Activated T-cell treated with anti-CD3 and anti-CD28 coated beads, Interleukin-2, amount 50 U/mL, for 4 hours (primary cell): ENCODE measurements at regions not wholly inside any gene's neighbourhood (a gene's known extent, or its start where the extent isn't known, plus 50 kb on each side); places are given as distances from the start of the nearest gene placed in this dataset.

Experiments used
- ATAC-seq, 2 donors: fragments of 200-7000 bp; cut with Tn5 transposase; one replicate each; pipeline ENCODE4 v1.10.0; 2021
- DNase-seq: peaks from one replicate; pipeline ENCODE4 v3.0.0-alpha.2; 2020
- H3K27me3 Mint-ChIP-seq: one replicate; pipeline ENCODE4 v1.8.0; 2021; ENCODE audit warnings: low read depth, mixed read lengths
- H3K36me3 Mint-ChIP-seq: one replicate; pipeline ENCODE4 v1.8.0; 2022; ENCODE audit warnings: mixed read lengths; ENCODE audit not compliant: insufficient read depth
- H3K4me1 Mint-ChIP-seq: one replicate; pipeline ENCODE4 v1.8.0; 2021; ENCODE audit warnings: low read depth, mixed read lengths
- H3K4me3 Mint-ChIP-seq: one replicate; pipeline ENCODE4 v1.8.0; 2021; ENCODE audit warnings: mild to moderate bottlenecking, moderate library complexity, mixed read lengths
- H3K9me3 Mint-ChIP-seq: one replicate; pipeline ENCODE4 v1.8.0; 2021; ENCODE audit warnings: mixed read lengths

GRCh38 chr13:76470991-76471390 is 415.2 kb downstream of the KCTD12 start:
- Mint-ChIP-seq H3K27me3 (peaks cover 6% of the 10 kb centered on the region), H3K36me3 (no peaks in the 10 kb centered on the region), H3K9me3 (no peaks in the 10 kb centered on the region), H3K4me1 (no peaks in the 10 kb centered on the region), H3K4me3 (no peak overlapping the region)
- DNase-seq (no peak), ATAC-seq (no peak)

- Mint-ChIP-seq H3K27me3 (peaks cover 2% of the 10 kb centered on the region), H3K9me3 (no peaks in the 10 kb centered on the region), H3K4me3 (no peak overlapping the region), H3K4me1 (no peaks in the 10 kb centered on the region), H3K36me3 (no peaks in the 10 kb centered on the region)
- ATAC-seq (no peak), DNase-seq (no peak)
Measured at GRCh38 chr13:76466043-76466442, 420.2 kb downstream of the KCTD12 start.

DNA sequence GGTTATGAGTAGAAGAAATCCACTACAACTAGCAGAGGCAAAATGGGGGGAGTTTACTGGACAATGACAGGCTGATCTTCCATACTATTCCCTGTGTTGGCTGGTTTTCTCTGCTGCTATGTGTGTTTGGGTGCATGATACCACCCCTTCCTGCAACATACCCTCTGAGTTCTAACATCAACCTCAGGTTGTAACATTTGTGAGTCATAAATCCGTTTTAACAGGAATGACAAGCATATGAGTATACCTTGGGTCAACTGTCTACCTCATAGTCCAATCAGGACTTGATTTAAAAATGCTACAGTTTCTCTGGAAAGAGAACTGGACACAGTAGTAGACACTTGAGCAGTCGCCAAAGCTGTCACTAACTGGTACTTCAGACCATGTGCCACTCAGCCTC is 422.9 kb downstream of the KCTD12 start:
- DNase-seq (no peak), ATAC-seq (no peak)
- H3K9me3 Mint-ChIP-seq, result no peaks in the 10 kb centered on the region
- no peaks in the 10 kb centered on the region for H3K27me3 Mint-ChIP-seq
- no peak overlapping the region for H3K4me3 Mint-ChIP-seq
- no peaks in the 10 kb centered on the region for H3K4me1 Mint-ChIP-seq
- no peaks in the 10 kb centered on the region for H3K36me3 Mint-ChIP-seq

DNA sequence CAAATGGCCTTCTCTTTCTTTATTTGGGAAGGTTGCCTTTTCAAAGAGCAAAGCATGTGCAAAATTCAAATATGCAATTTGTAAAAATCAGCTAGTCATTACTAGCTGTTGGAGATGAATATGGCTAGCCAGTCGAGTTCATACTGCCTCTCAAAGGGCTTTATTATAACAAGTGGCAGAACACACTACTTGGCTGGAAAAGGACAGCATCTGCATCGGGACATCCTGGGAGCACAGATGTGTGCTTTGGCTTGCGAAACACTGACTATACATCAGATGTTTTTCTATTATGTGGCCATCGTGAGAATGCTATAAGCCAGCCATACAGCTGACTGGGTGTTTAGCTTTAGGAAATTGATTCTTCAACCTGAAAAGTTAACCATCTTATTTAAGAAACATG is 424.2 kb downstream of the KCTD12 start:
- DNase-seq (no peak), ATAC-seq (no peak)
- H3K9me3 Mint-ChIP-seq, result no peaks in the 10 kb centered on the region
- H3K36me3 Mint-ChIP-seq, result no peaks in the 10 kb centered on the region
- no peaks in the 10 kb centered on the region for H3K27me3 Mint-ChIP-seq
- H3K4me3 Mint-ChIP-seq, result no peak overlapping the region
- no peaks in the 10 kb centered on the region for H3K4me1 Mint-ChIP-seq

- H3K4me3 Mint-ChIP-seq, result no peak overlapping the region
- no peaks in the 10 kb centered on the region for H3K36me3 Mint-ChIP-seq
- ATAC-seq (no peak), DNase-seq (no peak)
- no peaks in the 10 kb centered on the region for H3K4me1 Mint-ChIP-seq
- no peaks in the 10 kb centered on the region for H3K27me3 Mint-ChIP-seq
- no peaks in the 10 kb centered on the region for H3K9me3 Mint-ChIP-seq
Measured at GRCh38 chr13:76461484-76461883, 424.7 kb downstream of the KCTD12 start.

- H3K36me3 Mint-ChIP-seq, result no peaks in the 10 kb centered on the region
- ATAC-seq, result no peak
- no peaks in the 10 kb centered on the region for H3K27me3 Mint-ChIP-seq
- H3K4me1 Mint-ChIP-seq, result no peaks in the 10 kb centered on the region
- no peaks in the 10 kb centered on the region for H3K9me3 Mint-ChIP-seq
- H3K4me3 Mint-ChIP-seq, result no peak overlapping the region
- DNase-seq, result no peak
Measured at GRCh38 chr13:76459863-76460262, 426.3 kb downstream of the KCTD12 start.

DNA sequence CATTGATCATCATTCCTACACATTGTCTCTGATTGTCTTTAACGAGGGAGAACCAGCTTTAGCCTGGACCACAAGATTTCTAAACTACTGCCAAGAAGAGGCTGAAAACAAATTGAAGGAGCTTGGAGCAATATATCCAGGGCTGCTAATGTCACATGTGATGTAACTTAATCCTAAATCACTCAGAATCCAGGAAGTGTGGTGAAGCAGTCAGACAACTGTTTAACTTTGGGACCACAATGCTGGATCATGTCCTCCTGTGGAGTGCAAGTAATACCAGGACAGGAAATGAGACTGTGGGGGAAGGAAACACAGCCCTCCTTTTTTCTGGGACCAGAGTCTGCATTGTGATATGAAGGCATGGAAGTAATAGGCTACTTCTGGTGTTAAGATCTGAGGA is 430.2 kb downstream of the KCTD12 start:
- Mint-ChIP-seq H3K36me3 (no peaks in the 10 kb centered on the region), H3K4me3 (no peak overlapping the region), H3K9me3 (peaks cover 25% of the 10 kb centered on the region), H3K4me1 (no peaks in the 10 kb centered on the region), H3K27me3 (no peaks in the 10 kb centered on the region)
- DNase-seq (no peak), ATAC-seq (no peak)

DNA sequence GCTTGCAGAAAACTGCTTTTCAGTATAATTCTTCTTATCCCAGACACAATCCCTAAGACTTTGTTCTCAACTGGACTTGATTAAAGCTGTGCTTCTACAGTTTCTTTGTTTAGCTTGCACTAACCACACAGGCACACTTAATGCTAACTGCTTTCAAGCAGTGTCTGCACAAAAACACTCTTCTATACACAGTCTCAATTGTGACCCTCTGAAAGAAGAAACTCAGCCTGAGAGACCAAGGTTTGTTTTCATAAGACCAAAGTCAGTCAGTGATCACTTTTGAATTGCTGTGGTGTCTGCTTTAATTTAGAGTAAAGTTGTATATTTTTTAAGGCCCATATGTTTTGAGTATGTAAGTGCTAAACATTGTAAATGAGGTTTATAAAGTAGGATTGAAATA is 431.2 kb downstream of the KCTD12 start:
- Mint-ChIP-seq H3K36me3 (no peaks in the 10 kb centered on the region), H3K27me3 (no peaks in the 10 kb centered on the region), H3K4me1 (no peaks in the 10 kb centered on the region), H3K4me3 (no peak overlapping the region), H3K9me3 (peaks cover 28% of the 10 kb centered on the region)
- DNase-seq (no peak), ATAC-seq (no peak)

- Mint-ChIP-seq H3K27me3 (no peaks in the 10 kb centered on the region), H3K4me1 (no peaks in the 10 kb centered on the region), H3K9me3 (peaks cover 28% of the 10 kb centered on the region), H3K4me3 (no peak overlapping the region), H3K36me3 (no peaks in the 10 kb centered on the region)
- DNase-seq (no peak), ATAC-seq (no peak)
Measured at GRCh38 chr13:76449716-76450115, 436.5 kb downstream of the KCTD12 start.

GRCh38 chr13:76446191-76446590 is 440.0 kb downstream of the KCTD12 start:
- Mint-ChIP-seq H3K27me3 (no peaks in the 10 kb centered on the region), H3K4me1 (no peaks in the 10 kb centered on the region), H3K4me3 (no peak overlapping the region), H3K36me3 (no peaks in the 10 kb centered on the region), H3K9me3 (peaks cover 6% of the 10 kb centered on the region)
- DNase-seq (no peak), ATAC-seq (no peak)

- Mint-ChIP-seq H3K36me3 (no peaks in the 10 kb centered on the region), H3K9me3 (no peaks in the 10 kb centered on the region), H3K27me3 (no peaks in the 10 kb centered on the region), H3K4me1 (no peaks in the 10 kb centered on the region), H3K4me3 (no peak overlapping the region)
- DNase-seq (no peak), ATAC-seq (no peak)
Measured at GRCh38 chr13:76440568-76440967, 445.6 kb downstream of the KCTD12 start.

DNA sequence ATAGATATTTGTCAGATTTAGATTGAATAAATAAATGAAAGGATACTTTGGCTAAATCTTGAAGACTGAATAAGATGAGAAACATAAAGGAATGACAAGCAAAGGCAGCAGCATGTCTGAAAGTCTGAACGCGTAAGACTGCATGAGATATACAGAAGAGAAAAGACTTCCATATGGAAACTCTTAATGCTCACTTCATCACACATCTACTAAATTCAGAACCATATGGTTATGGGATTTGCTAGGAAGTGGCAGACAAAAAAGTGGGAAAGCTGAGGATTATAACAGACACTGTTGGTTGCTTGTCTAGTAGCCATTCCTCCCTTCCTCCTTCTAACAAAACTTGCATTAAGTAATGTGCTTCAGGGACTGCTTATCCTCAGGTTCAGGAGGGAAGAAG is 446.7 kb downstream of the KCTD12 start:
- Mint-ChIP-seq H3K4me3 (no peak overlapping the region), H3K36me3 (no peaks in the 10 kb centered on the region), H3K9me3 (no peaks in the 10 kb centered on the region), H3K4me1 (no peaks in the 10 kb centered on the region), H3K27me3 (no peaks in the 10 kb centered on the region)
- DNase-seq (no peak), ATAC-seq (no peak)

DNA sequence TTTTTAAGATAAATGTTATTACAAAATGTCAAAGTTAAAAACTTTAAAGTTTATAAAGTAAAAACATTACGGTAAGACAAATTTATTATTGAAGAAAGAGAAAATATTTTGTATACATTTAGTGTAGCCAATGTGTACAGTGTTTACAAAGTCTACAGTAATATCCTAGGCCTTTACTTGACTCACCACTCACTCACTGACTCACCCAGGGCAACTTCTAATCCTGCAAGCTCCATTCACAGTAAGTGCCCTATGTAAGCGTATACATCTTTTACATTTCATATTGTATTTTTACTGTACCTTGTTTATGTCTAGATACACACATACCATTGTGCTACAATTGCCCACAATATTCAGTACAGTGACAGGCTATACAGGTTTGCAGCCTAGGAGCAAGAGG is 448.2 kb downstream of the KCTD12 start:
- no peaks in the 10 kb centered on the region for H3K27me3 Mint-ChIP-seq
- H3K9me3 Mint-ChIP-seq, result no peaks in the 10 kb centered on the region
- no peak for ATAC-seq
- H3K4me3 Mint-ChIP-seq, result no peak overlapping the region
- H3K4me1 Mint-ChIP-seq, result no peaks in the 10 kb centered on the region
- H3K36me3 Mint-ChIP-seq, result no peaks in the 10 kb centered on the region
- no peak for DNase-seq

GRCh38 chr13:76425935-76426334 is 460.3 kb downstream of the KCTD12 start:
- ATAC-seq (no peak), DNase-seq (no peak)
- Mint-ChIP-seq H3K27me3 (no peaks in the 10 kb centered on the region), H3K4me3 (no peak overlapping the region), H3K9me3 (no peaks in the 10 kb centered on the region), H3K36me3 (no peaks in the 10 kb centered on the region), H3K4me1 (no peaks in the 10 kb centered on the region)

GRCh38 chr13:76421011-76421410 is 465.2 kb downstream of the KCTD12 start:
- peaks cover 2% of the 10 kb centered on the region for H3K27me3 Mint-ChIP-seq
- no peaks in the 10 kb centered on the region for H3K36me3 Mint-ChIP-seq
- ATAC-seq (no peak), DNase-seq (no peak)
- no peaks in the 10 kb centered on the region for H3K9me3 Mint-ChIP-seq
- no peaks in the 10 kb centered on the region for H3K4me1 Mint-ChIP-seq
- no peak overlapping the region for H3K4me3 Mint-ChIP-seq

DNA sequence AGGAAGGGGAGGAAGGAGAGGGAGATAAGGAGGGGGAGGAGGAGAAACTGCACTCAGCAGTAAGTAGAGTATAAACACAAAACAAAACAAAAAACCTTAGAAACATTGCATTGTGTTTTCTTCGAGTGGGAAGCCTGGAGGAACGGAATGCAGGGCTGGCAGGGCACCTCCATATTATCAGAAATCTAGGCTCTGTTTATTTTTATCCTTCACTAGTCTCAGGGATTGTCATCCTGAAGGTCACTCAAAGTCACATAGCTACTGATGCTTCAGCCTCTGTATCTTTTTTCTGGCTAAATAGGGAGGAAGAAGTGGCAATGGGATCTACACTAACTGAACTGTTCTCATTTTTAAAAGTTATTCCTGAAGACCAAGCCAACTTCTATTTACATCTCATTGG is 467.8 kb downstream of the KCTD12 start:
- H3K9me3 Mint-ChIP-seq, result no peaks in the 10 kb centered on the region
- no peak overlapping the region for H3K4me3 Mint-ChIP-seq
- DNase-seq (no peak), ATAC-seq (no peak)
- H3K27me3 Mint-ChIP-seq, result peaks cover 2% of the 10 kb centered on the region
- no peaks in the 10 kb centered on the region for H3K36me3 Mint-ChIP-seq
- no peaks in the 10 kb centered on the region for H3K4me1 Mint-ChIP-seq
